Activated CD8-positive, alpha-beta T cell treated with anti-CD3 and anti-CD28 coated beads for 36 hours (primary cell): ENCODE measurements at regions not wholly inside any gene's neighbourhood (a gene's known extent, or its start where the extent isn't known, plus 50 kb on each side); places are given as distances from the start of the nearest gene placed in this dataset.
A peak's percentile ranks its signal among the peaks of the same experiment; 100 is the strongest.
"Not testable (repeated sequence)": the region's sequence is repeated elsewhere in the genome, so short reads cannot be mapped to it uniquely, and the experiment has no call there.

Source experiments
- ATAC-seq: fragments of 200-7000 bp; cut with Tn5 transposase; one replicate; pipeline ENCODE4 v1.10.0; 2021; ENCODE audit warnings: mild to moderate bottlenecking, moderate library complexity
- CTCF ChIA-PET: fragments of 350-600 bp; sonication (Branson Sonifier 250); formaldehyde crosslinking; loops from one replicate; lab custom pipeline; 2021; ENCODE audit warnings: antibody characterized with exemption; lab: Charles Lee
- POLR2A ChIA-PET: fragments of 350-600 bp; sonication (Branson Sonifier 250); formaldehyde crosslinking; loops from one replicate; lab custom pipeline; 2021; ENCODE audit warnings: antibody characterized with exemption; lab: Charles Lee
- DNase-seq: peaks from one replicate; pipeline ENCODE4 v3.0.0-alpha.2; 2020
- H3K27ac Mint-ChIP-seq: one replicate; pipeline ENCODE4 v1.8.0; 2021; ENCODE audit warnings: mild to moderate bottlenecking, mixed read lengths
- H3K27me3 Mint-ChIP-seq: one replicate; pipeline ENCODE4 v1.8.0; 2021; ENCODE audit warnings: mixed read lengths
- H3K36me3 Mint-ChIP-seq: one replicate; pipeline ENCODE4 v1.8.0; 2021; ENCODE audit warnings: low read depth, mixed read lengths
- H3K4me1 Mint-ChIP-seq: one replicate; pipeline ENCODE4 v1.8.0; 2021; ENCODE audit warnings: low read depth, mixed read lengths
- H3K4me3 Mint-ChIP-seq: one replicate; pipeline ENCODE4 v1.8.0; 2021; ENCODE audit warnings: mild to moderate bottlenecking, moderate library complexity, mixed read lengths
- H3K9me3 Mint-ChIP-seq: one replicate; pipeline ENCODE4 v1.8.0; 2021; ENCODE audit warnings: mixed read lengths
- intact Hi-C: fragments of 100-400 bp; cut with micrococcal nuclease; formaldehyde crosslinking; loops from one replicate; pipeline ENCODE4 v1.10.0; 2022
- TF ChIP-seq, protein P1 (sequence below): fragments of 200-600 bp; IDR thresholded peaks from one replicate; pipeline ENCODE4 v1.8.0; 2022; ENCODE audit warnings: antibody characterized with exemption, mild to moderate bottlenecking

DNA sequence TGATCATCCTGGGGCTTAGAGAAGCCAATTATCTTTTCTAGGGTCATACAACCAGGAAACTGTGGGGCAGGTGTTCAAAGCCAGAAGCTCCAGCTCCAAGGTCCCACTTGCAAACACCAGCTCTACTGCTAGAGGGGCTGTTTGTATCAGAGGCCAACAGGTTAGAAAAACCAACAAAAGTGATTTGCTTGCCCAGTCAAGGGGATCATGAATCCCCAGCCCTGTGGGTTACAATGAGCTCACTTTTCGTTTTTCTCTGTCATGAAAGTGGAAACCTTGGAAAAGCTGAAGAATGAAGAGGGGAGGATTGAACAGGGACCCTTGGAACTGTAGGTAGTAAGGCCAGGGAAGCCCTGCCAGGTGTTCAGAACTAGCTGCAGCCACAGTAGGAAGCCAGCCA is 119.2 kb downstream of the SPP2 start:
- POLR2A ChIA-PET: no interaction called here
- Mint-ChIP-seq H3K27ac (no peak overlapping the region), H3K4me3 (no peak overlapping the region), H3K9me3 (no peaks in the 10 kb centered on the region), H3K27me3 (no peaks in the 10 kb centered on the region), H3K36me3 (no peaks in the 10 kb centered on the region), H3K4me1 (peaks cover 5% of the 10 kb centered on the region)
- CTCF ChIA-PET: interaction anchor here (0.9 kb wide), 1 partner anchor 34 kb away, joined by 3 read pairs; no protein-coding TSS in a partner anchor
- no peak for ATAC-seq
- intact Hi-C loops: no loop called here
- no peak for DNase-seq
- TF ChIP-seq, protein P1, sequence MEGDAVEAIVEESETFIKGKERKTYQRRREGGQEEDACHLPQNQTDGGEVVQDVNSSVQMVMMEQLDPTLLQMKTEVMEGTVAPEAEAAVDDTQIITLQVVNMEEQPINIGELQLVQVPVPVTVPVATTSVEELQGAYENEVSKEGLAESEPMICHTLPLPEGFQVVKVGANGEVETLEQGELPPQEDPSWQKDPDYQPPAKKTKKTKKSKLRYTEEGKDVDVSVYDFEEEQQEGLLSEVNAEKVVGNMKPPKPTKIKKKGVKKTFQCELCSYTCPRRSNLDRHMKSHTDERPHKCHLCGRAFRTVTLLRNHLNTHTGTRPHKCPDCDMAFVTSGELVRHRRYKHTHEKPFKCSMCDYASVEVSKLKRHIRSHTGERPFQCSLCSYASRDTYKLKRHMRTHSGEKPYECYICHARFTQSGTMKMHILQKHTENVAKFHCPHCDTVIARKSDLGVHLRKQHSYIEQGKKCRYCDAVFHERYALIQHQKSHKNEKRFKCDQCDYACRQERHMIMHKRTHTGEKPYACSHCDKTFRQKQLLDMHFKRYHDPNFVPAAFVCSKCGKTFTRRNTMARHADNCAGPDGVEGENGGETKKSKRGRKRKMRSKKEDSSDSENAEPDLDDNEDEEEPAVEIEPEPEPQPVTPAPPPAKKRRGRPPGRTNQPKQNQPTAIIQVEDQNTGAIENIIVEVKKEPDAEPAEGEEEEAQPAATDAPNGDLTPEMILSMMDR: no peak

DNA sequence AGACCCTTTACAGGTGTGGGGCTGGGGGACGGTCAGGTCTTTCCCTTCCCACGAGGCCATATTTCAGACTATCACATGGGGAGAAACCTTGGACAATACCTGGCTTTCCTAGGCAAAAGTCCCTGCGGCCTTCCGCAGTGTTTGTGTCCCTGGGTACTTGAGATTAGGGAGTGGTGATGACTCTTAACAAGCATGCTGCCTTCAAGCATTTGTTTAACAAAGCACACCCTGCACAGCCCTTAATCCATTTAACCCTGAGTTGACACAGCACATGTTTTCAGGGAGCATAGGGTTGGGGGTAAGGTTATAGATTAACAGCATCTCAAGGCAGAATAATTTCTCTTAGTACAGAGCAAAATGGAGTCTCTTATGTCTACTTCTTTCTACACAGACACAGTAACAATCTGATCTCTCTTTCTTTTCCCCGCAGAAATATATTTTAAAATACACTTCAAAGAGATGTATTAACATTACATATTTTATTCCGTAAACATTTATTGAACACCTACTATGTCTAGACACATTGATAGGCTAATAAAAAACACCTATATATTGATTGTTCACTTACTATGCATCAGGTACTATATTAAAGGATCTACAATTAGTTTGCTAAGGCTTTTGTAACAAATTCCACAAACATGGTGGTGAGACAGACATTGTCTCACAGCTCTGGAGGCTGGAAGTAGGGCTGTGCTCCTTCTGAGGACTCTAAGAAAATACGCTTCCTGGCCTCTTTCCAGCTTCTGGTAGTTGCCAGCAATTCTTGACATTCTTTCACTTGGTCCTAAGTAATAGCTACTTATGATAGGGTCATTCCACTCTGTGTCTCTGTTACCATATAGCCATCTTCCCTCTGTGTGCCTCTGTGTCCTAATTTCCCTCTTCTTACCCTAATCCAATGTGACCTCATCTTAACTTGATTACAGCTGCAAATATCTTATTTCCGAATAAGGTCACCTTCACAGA is 118.4 kb downstream of the SPP2 start:
- H3K27me3 Mint-ChIP-seq, DNase-seq, POLR2A ChIA-PET, ATAC-seq, H3K9me3 Mint-ChIP-seq, CTCF ChIA-PET, H3K4me3 Mint-ChIP-seq, H3K27ac Mint-ChIP-seq, H3K36me3 Mint-ChIP-seq, intact Hi-C loops: not testable (repeated sequence)
- peaks cover 13% of the 10 kb centered on the region for H3K4me1 Mint-ChIP-seq

DNA sequence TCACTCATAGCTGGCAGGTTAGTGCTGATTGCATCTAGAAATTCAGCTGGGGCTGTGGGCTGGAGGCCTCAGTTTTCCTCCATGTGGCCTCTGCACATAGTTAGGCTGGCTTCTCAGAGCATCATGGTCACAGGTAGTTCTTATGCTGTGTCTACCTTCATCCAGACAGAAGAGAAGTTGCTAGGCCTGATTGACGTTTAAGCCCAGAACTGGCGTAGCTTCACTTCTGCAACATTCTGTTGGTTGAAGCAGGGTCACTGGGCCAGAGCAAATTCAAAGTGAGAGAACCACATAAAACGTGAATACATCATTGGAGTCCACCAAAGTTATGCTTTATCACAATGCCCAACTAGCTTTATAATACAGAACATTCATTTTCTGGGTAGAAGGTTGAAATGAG is 116.0 kb downstream of the SPP2 start:
- CTCF ChIA-PET: interaction anchor here (1.0 to 1.4 kb wide), 2 partner anchors 193 to 379 kb away, joined by 3 read pairs; no protein-coding TSS in a partner anchor

DNA sequence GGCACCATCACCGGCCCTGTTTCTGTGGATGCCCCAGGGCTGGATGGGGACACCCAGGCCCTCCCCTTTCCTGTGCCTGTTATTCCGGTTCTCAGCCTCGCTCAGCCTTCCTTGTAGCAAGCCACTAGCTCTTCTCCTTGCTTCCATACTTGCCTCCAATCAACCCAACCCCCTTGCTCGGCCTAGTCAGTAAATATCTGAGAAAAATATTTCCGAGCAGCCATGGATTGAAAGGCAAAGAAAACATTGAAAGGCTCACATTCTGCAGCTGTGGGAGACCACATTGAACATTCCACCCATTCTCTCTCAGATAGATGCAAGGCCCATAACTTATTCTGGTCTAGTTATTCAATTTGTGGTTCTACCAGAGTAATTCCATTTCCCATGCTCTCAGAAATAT is 114.9 kb downstream of the SPP2 start:
- Mint-ChIP-seq H3K9me3 (no peaks in the 10 kb centered on the region), H3K27ac (no peak overlapping the region), H3K36me3 (no peaks in the 10 kb centered on the region), H3K4me3 (no peak overlapping the region), H3K27me3 (no peaks in the 10 kb centered on the region), H3K4me1 (peaks cover 20% of the 10 kb centered on the region)
- CTCF ChIA-PET: interaction anchor here (1.2 kb wide), 1 partner anchor 336 kb away, joined by 3 read pairs; no protein-coding TSS in a partner anchor
- ATAC-seq (no peak), DNase-seq (no peak)
- TF ChIP-seq, protein P1: no peak
- intact Hi-C loops: no loop called here
- POLR2A ChIA-PET: no interaction called here

More for the DNA sequence above, 116.0 kb downstream of the SPP2 start:
- Mint-ChIP-seq H3K4me3 (no peak overlapping the region), H3K36me3 (no peaks in the 10 kb centered on the region), H3K9me3 (no peaks in the 10 kb centered on the region), H3K27me3 (no peaks in the 10 kb centered on the region), H3K4me1 (peaks cover 20% of the 10 kb centered on the region), H3K27ac (no peak overlapping the region)
- TF ChIP-seq, protein P1: no peak
- intact Hi-C loops: no loop called here
- ATAC-seq (no peak), DNase-seq (no peak)
- POLR2A ChIA-PET: interaction anchor here (1.7 kb wide), 1 partner anchor 27 kb away, joined by 3 read pairs; no protein-coding TSS in a partner anchor

DNA sequence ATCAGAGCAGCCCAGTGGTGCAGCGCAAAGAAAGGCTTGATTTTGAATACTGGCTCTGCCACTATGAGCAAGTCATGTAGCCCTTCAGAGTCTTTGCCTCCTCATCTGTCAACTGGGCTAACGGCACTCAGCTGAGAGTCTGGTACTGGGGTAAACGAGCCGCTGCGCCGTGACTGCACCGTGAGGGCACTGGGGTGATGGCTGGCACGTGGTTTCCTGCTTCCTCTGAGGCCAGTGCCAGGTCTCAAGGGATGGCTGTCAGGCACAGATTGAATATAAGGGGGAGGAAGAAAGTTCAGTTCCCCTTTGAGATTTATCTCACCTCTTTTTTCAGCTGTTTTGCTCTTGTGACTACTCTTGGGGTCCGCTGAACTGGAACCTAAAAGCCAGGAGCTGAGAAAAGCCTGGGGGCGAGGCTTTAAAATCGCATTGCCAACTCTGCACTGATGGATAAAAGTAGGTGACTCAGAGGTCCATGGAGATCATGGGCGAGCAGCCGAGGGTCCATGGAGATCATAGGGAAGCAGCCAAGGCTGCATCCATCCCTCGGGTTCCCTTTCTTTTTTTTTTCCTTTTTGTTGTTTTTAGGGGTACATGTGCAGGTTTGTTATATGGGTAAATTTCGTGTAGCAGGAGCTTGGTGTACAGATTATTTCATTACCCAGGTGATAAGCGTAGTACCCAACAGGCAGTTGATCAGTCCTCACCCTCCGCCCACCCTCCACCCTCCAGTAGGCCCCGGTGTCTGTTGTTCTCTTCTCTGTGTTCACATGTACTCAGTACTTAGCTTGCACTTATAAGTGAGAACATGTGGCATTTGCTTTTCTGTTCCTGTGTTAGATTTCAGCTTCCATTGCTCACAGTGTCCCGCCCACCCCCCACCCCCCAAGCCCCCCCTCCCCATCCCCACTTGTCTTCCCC is 114.3 kb downstream of the SPP2 start:
- TF ChIP-seq, protein P1: no peak
- Mint-ChIP-seq H3K9me3 (no peaks in the 10 kb centered on the region), H3K4me3 (no peak overlapping the region), H3K4me1 (peaks cover 20% of the 10 kb centered on the region), H3K27me3 (no peaks in the 10 kb centered on the region), H3K36me3 (no peaks in the 10 kb centered on the region), H3K27ac (no peak overlapping the region)
- peak; percentile 53 for DNase-seq
- intact Hi-C loops: no loop called here
- peak; percentile 90 for ATAC-seq
- CTCF ChIA-PET: interaction anchor here (1.0 to 1.4 kb wide), 3 partner anchors 124 to 336 kb away, joined by 3 to 4 read pairs (median 4); partner anchors contain the start of gene ARL4C
- POLR2A ChIA-PET: no interaction called here
